Pancreas (tissue), 10 donors: ENCODE measurements at regions not wholly inside any gene's neighbourhood (a gene's known extent, or its start where the extent isn't known, plus 50 kb on each side); places are given as distances from the start of the nearest gene placed in this dataset.
"Not testable (repeated sequence)": the region's sequence is repeated elsewhere in the genome, so short reads cannot be mapped to it uniquely, and the experiment has no call there.

Experiments used
- ATAC-seq, 4 donors: fragments of 200-7000 bp; cut with Tn5 transposase; one replicate each; pipeline versions ENCODE4 v1.8.0 to v1.9.1; 2020; ENCODE audit warnings: mild to moderate bottlenecking in 4 of 4, moderate library complexity in 4 of 4
- DNase-seq, 6 donors: peaks; one replicate each; pipeline ENCODE4 v3.0.0-alpha.2; 2020
- FAIRE-seq: peaks from 2 replicates; lab custom pipeline; 2012; peaks lifted over from hg19 to GRCh38; lab: Jason Lieb, UNC
- H3K27ac ChIP-seq, 4 donors: fragments of 200-600 bp; sonication (generic); 1 replicate in 3 of 4; 2 replicates in 1 of 4; pipeline versions ENCODE4 v1.5.0 to v1.8.0; 2020
- H3K27me3 ChIP-seq, 4 donors: fragments of 200-600 bp; one replicate each; pipeline ENCODE4 v1.8.0; 2021
- H3K36me3 ChIP-seq, 3 donors: fragments of 200-600 bp; sonication (generic) in 1 of 3; one replicate each; pipeline versions ENCODE4 v1.5.0 to v1.8.0; 2020 to 2021
- H3K4me1 ChIP-seq, 3 donors: fragments of 200-600 bp; one replicate each; pipeline ENCODE4 v1.8.0; 2021
- H3K4me3 ChIP-seq, 4 donors: fragments of 200-600 bp; sonication (generic) in 2 of 4; one replicate each; pipeline versions ENCODE4 v1.5.0 to v1.8.0; 2020 to 2021
- H3K9me3 ChIP-seq, 4 donors: fragments of 200-600 bp; one replicate each; pipeline ENCODE4 v1.8.0; 2021
- CTCF ChIP-seq, 4 donors: fragments of 200-600 bp; sonication (generic) in 3 of 4; IDR thresholded peaks; one replicate each; pipeline versions ENCODE4 v1.5.0 to v1.8.0; 2021; ENCODE audit warnings: antibody characterized with exemption in 4 of 4
- WGBS, 2 donors: extraction: QIAGEN DNeasy Blood & Tissue Kit; methylation state at CpG; one replicate each; pipeline ENCODE4 v1.1.7; 2013; 5-methylcytosine and 5-hydroxymethylcytosine counted together
- intact Hi-C, 3 donors: fragments of 100-400 bp; cut with DNase I; formaldehyde crosslinking; loops; one replicate each; pipeline versions ENCODE4 v1.11.1 to v1.14.2; 2022
- donor health status: healthy with polysubstance abuse.
- donor health status: DM: no; HTN: no; CAD: no; lungs with moderate emphysema.
- donor health status: DM: no; HTN: no; CAD: no.
- donor health status: control.
- donor health status: control.
- donor health status: Bipolar disorder and iron deficiency.
- donor health status: DM: yes; HTN: yes; CAD: no.
- donor health status: DM: no; HTN: no; CAD: no.
- donor health status: DM: no; HTN: no; CAD: no.
- donor health status: DM: yes; HTN: yes; CAD: no.

- TF ChIP-seq CTCF (IDR thresholded peaks at IDR 0.05) = no peak
- Histone ChIP-seq H3K4me1 (no peaks in the 10 kb centered on the region), H3K36me3 (no peaks in the 10 kb centered on the region), H3K9me3 (no peaks in the 10 kb centered on the region), H3K27me3 (no peaks in the 10 kb centered on the region), H3K4me3 (no peak overlapping the region), H3K27ac (no peak overlapping the region)
- 77 to 83% methylated on average over 5 of the region's 5 CpGs for WGBS, 2 donors
- DNase-seq = no peak
- no peak for FAIRE-seq
- intact Hi-C loops = no loop called here
- ATAC-seq = no peak
These were observed 216.8 kb downstream of the BAMBI start for GRCh38 chr10:28894146-28894545.

GRCh38 chr10:28895671-28896070 lies 218.3 kb downstream of the BAMBI start:
- H3K27ac ChIP-seq, H3K4me3 ChIP-seq, intact Hi-C loops, DNase-seq, H3K36me3 ChIP-seq, H3K4me1 ChIP-seq, ATAC-seq, H3K27me3 ChIP-seq, H3K9me3 ChIP-seq, FAIRE-seq: not testable (repeated sequence)
- WGBS, 2 donors = 85 to 90% methylated on average over 15 of the region's 15 CpGs

GRCh38 chr10:28896791-28897409 lies 219.6 kb downstream of the BAMBI start:
- H3K27me3 ChIP-seq, ATAC-seq, H3K36me3 ChIP-seq, DNase-seq, H3K4me3 ChIP-seq, intact Hi-C loops, FAIRE-seq, H3K4me1 ChIP-seq, H3K9me3 ChIP-seq, H3K27ac ChIP-seq: not testable (repeated sequence)
- WGBS, 2 donors = 93 to 99% methylated on average over 39 to 44 of the region's 44 CpGs

GRCh38 chr10:28897617-28898464 lies 220.5 kb downstream of the BAMBI start:
- Histone ChIP-seq H3K9me3 (no peaks in the 10 kb centered on the region), H3K4me1 (no peaks in the 10 kb centered on the region), H3K27me3 (no peaks in the 10 kb centered on the region), H3K36me3 (no peaks in the 10 kb centered on the region), H3K4me3 (no peak overlapping the region), H3K27ac (no peak overlapping the region)
- intact Hi-C loops = no loop called here
- no peak for ATAC-seq
- DNase-seq = no peak
- no peak for TF ChIP-seq CTCF (IDR thresholded peaks at IDR 0.05)
- no peak for FAIRE-seq
- WGBS, 2 donors = 72 to 79% methylated on average over 23 of the region's 23 CpGs

GRCh38 chr10:28902215-28902614 lies 224.9 kb downstream of the BAMBI start:
- no peak for TF ChIP-seq CTCF (IDR thresholded peaks at IDR 0.05)
- no peak overlapping the region for H3K4me3 ChIP-seq
- FAIRE-seq (no peak), DNase-seq (no peak), ATAC-seq (no peak)
- no peaks in the 10 kb centered on the region for H3K27me3 ChIP-seq
- no peaks in the 10 kb centered on the region for H3K4me1 ChIP-seq
- 92 to 94% methylated on average over 3 of the region's 3 CpGs for WGBS, 2 donors
- H3K36me3 ChIP-seq = no peaks in the 10 kb centered on the region
- no peak overlapping the region for H3K27ac ChIP-seq
- intact Hi-C loops = no loop called here
- H3K9me3 ChIP-seq = no peaks in the 10 kb centered on the region

- Histone ChIP-seq H3K27me3 (no peaks in the 10 kb centered on the region), H3K4me1 (no peaks in the 10 kb centered on the region), H3K36me3 (no peaks in the 10 kb centered on the region), H3K4me3 (no peak overlapping the region), H3K9me3 (no peaks in the 10 kb centered on the region), H3K27ac (no peak overlapping the region)
- ATAC-seq (no peak), FAIRE-seq (no peak), DNase-seq (no peak)
- TF ChIP-seq CTCF (IDR thresholded peaks at IDR 0.05) = no peak
- intact Hi-C loops = no loop called here
- WGBS, 2 donors = 27 to 37% methylated on average over 2 of the region's 2 CpGs
These were observed 225.7 kb downstream of the BAMBI start for GRCh38 chr10:28903063-28903462.
